ENCODE measurements at regions not wholly inside any gene's neighbourhood (a gene's known extent, or its start where the extent isn't known, plus 50 kb on each side); places are given as distances from the start of the nearest gene placed in this dataset.

DNA sequence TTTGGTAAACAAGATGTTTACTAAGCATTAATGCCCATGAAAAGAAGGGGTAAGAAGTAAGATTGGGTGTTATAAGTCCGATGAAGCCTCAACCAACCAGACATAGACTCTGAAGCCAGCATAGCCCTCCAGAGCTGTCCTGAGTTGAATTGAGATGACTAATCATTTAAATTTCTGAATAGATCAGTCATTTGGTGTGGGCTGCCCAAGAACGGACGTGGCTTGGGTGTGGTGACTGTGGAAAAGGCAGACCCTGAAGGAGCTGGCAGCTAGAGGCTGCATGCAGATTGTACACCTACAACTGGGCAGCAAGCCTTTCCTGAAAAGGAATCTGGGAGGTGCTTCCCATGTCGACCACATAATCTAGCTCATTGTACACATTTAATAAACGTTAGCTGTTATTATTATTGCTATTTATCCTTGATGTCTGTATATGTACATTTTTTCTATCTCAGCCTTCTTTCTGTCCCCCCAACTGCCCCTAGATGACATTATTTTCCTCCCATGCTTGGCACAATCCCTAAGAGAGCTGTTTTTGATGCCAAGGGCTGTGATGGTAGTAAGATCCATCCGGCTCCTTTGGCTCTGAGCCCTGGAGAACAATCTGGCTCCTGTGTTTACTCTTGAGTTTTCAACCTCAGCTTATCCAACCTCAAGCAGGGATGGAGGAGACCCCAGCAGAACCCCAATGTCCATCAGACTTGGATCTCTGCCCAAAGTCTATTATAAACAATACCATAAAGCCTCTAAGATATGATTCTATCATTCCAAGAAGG, 57.6 kb upstream of the JAG1 start:
- H4K20me1 ChIP-seq (ENCODE audit: insufficient read depth), result no peaks in the 10 kb centered on the region

DNA sequence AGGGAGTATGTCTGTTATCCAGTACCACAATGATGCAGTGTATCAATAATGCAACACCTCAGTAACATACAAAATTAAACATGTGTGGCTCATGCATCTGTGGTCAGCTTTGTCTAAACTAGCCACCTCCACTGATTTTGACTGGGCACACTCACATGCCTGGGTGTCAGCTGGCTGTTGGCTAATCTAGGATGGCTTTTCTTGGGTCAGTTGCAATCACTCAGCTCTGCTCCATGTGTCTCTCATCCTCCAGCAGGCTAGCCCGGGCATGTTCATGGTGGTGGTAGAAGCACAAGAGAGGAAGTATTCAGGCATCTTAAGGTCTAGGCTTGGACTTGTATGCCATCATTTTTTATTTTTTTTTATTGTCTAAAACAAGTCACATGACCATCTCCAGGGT, 59.3 kb upstream of the JAG1 start:
- no peak overlapping the region for H2AFZ ChIP-seq (ENCODE audit: low read depth, low read length)
- no peaks in the 10 kb centered on the region for H4K20me1 ChIP-seq (ENCODE audit: insufficient read depth)
- no peak overlapping the region for H3K4me3 ChIP-seq (ENCODE audit: low read length)
- H3K9me3 ChIP-seq (ENCODE audit: low read length), result no peaks in the 10 kb centered on the region
- H3K36me3 ChIP-seq (ENCODE audit: insufficient read depth, low read length), result no peaks in the 10 kb centered on the region
- no peak overlapping the region for H3K9ac ChIP-seq (ENCODE audit: low read length)
- no peak overlapping the region for H3K27ac ChIP-seq (ENCODE audit: low read length)
- no peaks in the 10 kb centered on the region for H3F3A ChIP-seq (ENCODE audit: insufficient read depth, low read length, poor library complexity, severe bottlenecking)
- no peaks in the 10 kb centered on the region for H3K27me3 ChIP-seq (ENCODE audit: insufficient read depth, low read depth, low read length)
- H3K79me2 ChIP-seq (replicated peaks; ENCODE audit: insufficient read depth, low read length), result no peaks in the 10 kb centered on the region
- TF ChIP-seq EZH2 (IDR thresholded peaks at IDR 0.05; ENCODE audit: borderline replicate concordance, insufficient read depth, low read length, poor library complexity, severe bottlenecking) (no peak), CTCF (IDR thresholded peaks at IDR 0.05; ENCODE audit: poor library complexity, severe bottlenecking) (no peak), SMC3 (conservative IDR thresholded peaks at IDR 0.05; ENCODE audit: poor library complexity) (no peak), REST (IDR thresholded peaks at IDR 0.05; ENCODE audit: borderline replicate concordance) (no peak), EP300 (conservative IDR thresholded peaks at IDR 0.05; ENCODE audit: poor library complexity, severe bottlenecking) (no peak), POLR2AphosphoS5 (IDR thresholded peaks at IDR 0.05) (no peak), TAF1 (IDR thresholded peaks at IDR 0.05; ENCODE audit: low read depth) (no peak), MXI1 (conservative IDR thresholded peaks at IDR 0.05; ENCODE audit: poor library complexity, severe bottlenecking) (no peak), RAD21 (conservative IDR thresholded peaks at IDR 0.05) (no peak)
- H3K9me2 ChIP-seq (ENCODE audit: insufficient read depth, low read length), result no peaks in the 10 kb centered on the region
- no peak overlapping the region for H3K4me2 ChIP-seq (ENCODE audit: low read length)

More for the DNA sequence above, 57.6 kb upstream of the JAG1 start:
- H3K27ac ChIP-seq (ENCODE audit: low read length), result no peak overlapping the region
- H3K79me2 ChIP-seq (replicated peaks; ENCODE audit: insufficient read depth, low read length), result no peaks in the 10 kb centered on the region
- no peak overlapping the region for H3K4me3 ChIP-seq (ENCODE audit: low read length)
- H3K4me2 ChIP-seq (ENCODE audit: low read length), result no peak overlapping the region
- no peaks in the 10 kb centered on the region for H3K27me3 ChIP-seq (ENCODE audit: insufficient read depth, low read depth, low read length)
- no peaks in the 10 kb centered on the region for H3F3A ChIP-seq (ENCODE audit: insufficient read depth, low read length, poor library complexity, severe bottlenecking)
- H2AFZ ChIP-seq (ENCODE audit: low read depth, low read length), result no peak overlapping the region
- H3K9me3 ChIP-seq (ENCODE audit: low read length), result no peaks in the 10 kb centered on the region
- H3K9ac ChIP-seq (ENCODE audit: low read length), result no peak overlapping the region
- no peak for TF ChIP-seq EP300 (conservative IDR thresholded peaks at IDR 0.05; ENCODE audit: poor library complexity, severe bottlenecking)
- H3K36me3 ChIP-seq (ENCODE audit: insufficient read depth, low read length), result no peaks in the 10 kb centered on the region
- H3K9me2 ChIP-seq (ENCODE audit: insufficient read depth, low read length), result no peaks in the 10 kb centered on the region

All from neural cell (in vitro differentiated cells).